GM21528 (cell line): ENCODE measurements at regions not wholly inside any gene's neighbourhood (a gene's known extent, or its start where the extent isn't known, plus 50 kb on each side); places are given as distances from the start of the nearest gene placed in this dataset.
"Not testable (repeated sequence)": the region's sequence is repeated elsewhere in the genome, so short reads cannot be mapped to it uniquely, and the experiment has no call there.

Source experiments
- ATAC-seq: cut with Tn5 transposase; IDR thresholded peaks from one replicate; pipeline ENCODE4 v1.9.1; 2021; ENCODE audit warnings: mild to moderate bottlenecking, moderate library complexity; ENCODE audit not compliant: unreplicated experiment, low FRiP score

DNA sequence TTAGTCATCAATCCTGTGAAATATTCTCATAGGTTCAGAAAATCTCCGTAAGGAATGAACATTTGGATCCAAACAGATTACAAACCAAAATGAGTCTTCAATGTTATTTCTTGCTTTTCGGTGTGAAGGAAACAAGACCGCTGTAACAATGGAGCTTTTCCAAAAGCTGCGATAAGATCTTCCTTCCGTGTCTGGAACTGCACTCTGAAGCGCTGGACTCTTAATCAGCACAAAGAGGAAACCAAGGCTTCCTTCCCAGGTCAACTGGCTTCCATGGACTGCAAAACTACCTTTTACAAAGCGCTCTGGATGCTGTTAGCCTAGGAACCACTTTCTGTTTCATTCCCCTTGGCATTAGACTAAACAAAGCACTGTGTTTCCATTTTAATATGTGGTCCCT is 137.9 kb upstream of the BASP1 start:
- no peak for ATAC-seq

DNA sequence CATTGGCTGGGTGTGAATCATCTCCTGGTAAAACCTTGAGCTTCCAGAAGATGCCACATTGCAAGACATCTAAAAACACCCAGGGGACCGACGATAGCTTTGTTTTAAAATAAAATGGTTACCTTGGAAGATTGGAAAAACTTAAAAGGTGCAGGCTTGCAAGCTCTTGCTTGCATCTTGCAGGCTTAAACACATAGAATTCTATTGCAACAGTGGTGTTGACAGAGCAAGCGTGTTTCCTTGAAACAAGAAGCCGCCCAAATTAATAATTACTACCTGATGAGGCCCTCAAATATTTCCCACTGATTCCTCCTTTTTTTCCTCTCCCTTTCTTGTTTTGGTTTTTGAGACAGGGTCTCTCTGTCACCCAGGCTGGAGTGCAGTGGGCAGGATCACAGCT is 137.1 kb upstream of the BASP1 start:
- ATAC-seq: no peak

DNA sequence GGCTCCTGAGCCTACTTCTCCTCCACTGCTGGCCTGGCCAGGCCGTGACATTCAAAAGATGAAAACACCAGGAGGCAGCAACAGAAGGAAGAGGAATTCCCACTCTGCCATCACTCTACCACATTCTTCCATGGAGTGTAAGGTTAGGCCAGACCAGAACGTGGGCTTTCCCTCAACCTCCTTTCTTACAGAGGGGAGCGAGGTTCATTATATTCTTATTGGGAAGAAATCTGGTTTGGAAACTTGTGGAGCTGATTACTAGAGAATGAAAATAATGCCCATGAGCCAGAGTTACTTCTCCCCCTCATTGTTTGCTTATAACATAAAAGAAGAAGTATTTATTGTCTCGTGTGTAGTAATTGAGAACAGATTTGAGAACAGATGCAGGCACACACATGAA is 136.3 kb upstream of the BASP1 start:
- no peak for ATAC-seq

GRCh38 chr5:17083276-17083675 is 134.2 kb upstream of the BASP1 start:
- ATAC-seq: not testable (repeated sequence)

- no peak for ATAC-seq
Observed at GRCh38 chr5:17087035-17087434, 130.4 kb upstream of the BASP1 start.

DNA sequence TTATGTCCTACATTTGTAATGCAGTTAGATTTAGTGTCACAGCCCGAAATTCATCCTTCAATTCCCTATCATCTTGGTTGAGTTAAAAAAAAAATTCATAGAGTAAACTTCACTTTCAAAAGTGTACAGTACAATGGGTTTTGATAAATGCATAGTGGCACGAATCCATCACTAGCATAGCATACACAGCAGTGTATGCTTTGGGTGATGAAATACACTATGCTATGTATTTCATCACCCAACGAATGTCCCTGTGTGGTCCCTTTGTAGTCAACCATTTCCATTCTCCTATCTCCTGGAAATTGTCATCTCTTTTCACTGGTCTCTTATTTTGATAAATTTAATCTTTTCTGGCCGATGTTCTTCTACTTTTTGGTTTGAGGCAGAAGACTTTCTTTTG is 129.4 kb upstream of the BASP1 start:
- ATAC-seq: no peak

DNA sequence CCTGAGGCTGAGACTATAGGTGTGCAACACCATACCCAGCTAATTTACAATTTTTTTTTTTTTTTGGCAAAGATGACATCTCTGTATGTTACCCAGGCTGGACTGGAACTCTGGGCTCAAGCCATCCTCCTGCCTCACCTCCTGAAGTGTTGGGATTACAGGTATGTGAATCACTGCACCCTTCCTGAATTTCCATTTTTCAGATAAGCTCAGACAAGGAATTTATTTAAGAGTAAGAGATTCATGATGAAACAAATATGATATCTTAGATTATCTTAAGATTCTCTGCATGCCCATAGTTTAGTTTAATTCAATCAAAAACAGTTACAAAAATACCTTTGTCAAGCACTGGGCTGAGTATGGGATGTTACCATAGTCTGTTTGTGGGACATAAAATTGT is 128.4 kb upstream of the BASP1 start:
- ATAC-seq: no peak

DNA sequence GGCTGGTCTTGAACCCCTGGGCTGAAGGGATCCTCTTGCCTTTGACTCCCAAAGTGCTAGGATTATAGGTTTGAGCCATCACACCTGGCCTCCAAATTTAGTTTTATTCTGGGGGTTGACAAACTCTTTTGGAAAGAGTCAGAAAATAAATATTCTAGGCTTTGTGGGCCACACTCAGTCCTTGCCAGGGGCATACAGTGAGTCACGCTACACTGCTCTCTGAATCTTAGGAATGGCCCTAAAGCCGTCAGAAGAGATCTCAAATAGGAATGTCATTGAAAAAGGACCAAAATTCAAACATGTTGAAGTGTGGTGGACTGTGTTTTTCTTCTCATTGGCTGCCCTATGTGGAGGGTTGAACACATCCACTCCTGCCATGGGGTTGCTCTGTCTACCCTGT is 127.7 kb upstream of the BASP1 start:
- ATAC-seq: no peak

GRCh38 chr5:17090839-17091238 is 126.6 kb upstream of the BASP1 start:
- no peak for ATAC-seq

- ATAC-seq: no peak
Observed at GRCh38 chr5:17094830-17095229, 122.6 kb upstream of the BASP1 start.

DNA sequence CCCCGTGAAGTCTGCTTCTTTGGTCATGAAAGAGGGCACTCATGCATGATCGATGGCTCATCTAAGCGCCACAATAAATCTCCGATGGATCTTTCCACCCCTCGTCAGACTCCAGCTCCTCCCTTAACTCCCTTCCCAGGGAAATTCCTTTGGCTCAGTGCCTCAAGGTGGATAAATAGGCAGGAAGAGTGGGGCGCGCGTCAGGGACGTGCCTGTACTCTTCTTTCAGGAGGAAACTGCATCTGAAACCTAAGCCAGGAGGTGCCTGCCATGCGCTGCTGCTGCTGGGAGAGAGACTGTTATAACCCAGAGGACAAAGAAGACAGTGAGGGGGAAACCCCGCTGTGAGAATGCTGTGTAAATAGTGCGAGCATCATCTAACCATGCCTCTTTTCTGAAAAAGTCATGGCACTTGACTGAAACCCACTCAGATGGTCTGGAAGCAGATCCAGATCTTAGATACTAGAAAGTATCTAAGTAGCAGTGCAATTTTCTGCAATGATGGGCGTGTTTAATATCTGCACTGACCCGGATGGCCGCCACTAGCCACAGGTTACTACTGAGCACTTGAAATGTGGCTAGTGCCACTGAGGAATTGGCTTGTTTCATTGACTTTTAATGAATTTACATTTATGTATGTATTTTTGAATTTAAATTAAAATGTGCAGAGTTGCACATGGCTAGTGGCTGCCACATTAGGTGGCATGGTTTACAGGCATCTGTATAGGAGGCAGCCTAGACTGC is 120.3 kb upstream of the BASP1 start:
- ATAC-seq: no peak

GRCh38 chr5:17099946-17100345 is 117.5 kb upstream of the BASP1 start:
- ATAC-seq: no peak

GRCh38 chr5:17103461-17103860 is 114.0 kb upstream of the BASP1 start:
- ATAC-seq: no peak

DNA sequence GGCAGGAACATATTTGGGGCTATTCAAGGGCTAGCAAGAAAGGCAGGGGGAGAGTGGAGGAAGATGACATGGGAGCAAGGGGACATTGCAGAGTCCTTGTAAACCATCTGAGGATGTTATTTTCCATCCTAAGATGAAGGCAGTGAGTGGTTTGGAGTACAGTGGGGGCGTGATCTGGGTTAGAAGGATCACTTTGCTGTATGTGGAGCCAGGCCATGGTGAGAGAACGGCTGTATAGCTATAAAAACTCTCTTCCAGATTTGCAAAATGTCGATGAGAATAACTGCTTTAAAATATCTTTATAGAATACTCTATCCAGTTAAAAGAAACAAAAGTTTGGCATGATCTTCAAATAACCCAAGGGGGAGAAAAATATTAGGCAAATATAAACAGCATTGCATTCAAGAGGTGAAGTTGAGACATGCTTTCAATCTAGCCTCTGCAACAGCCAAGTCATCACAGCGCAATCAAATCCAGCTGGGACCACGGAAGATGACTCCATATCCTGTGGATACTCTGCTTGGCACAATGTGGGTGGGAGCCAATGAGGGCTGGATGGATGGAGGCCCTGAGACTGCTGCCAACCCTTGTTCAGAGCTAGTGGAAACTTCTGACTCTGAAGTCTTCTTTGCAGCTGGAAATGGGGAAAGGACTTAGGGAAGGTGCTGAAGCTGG is 111.5 kb upstream of the BASP1 start:
- no peak for ATAC-seq

GRCh38 chr5:17106521-17106920 is 110.9 kb upstream of the BASP1 start:
- no peak for ATAC-seq

GRCh38 chr5:17112091-17112716 is 105.2 kb upstream of the BASP1 start:
- ATAC-seq: not testable (repeated sequence)

GRCh38 chr5:17113174-17113958 is 104.1 kb upstream of the BASP1 start:
- ATAC-seq: no peak

- no peak for ATAC-seq
Observed at GRCh38 chr5:17114233-17114632, 103.2 kb upstream of the BASP1 start.

DNA sequence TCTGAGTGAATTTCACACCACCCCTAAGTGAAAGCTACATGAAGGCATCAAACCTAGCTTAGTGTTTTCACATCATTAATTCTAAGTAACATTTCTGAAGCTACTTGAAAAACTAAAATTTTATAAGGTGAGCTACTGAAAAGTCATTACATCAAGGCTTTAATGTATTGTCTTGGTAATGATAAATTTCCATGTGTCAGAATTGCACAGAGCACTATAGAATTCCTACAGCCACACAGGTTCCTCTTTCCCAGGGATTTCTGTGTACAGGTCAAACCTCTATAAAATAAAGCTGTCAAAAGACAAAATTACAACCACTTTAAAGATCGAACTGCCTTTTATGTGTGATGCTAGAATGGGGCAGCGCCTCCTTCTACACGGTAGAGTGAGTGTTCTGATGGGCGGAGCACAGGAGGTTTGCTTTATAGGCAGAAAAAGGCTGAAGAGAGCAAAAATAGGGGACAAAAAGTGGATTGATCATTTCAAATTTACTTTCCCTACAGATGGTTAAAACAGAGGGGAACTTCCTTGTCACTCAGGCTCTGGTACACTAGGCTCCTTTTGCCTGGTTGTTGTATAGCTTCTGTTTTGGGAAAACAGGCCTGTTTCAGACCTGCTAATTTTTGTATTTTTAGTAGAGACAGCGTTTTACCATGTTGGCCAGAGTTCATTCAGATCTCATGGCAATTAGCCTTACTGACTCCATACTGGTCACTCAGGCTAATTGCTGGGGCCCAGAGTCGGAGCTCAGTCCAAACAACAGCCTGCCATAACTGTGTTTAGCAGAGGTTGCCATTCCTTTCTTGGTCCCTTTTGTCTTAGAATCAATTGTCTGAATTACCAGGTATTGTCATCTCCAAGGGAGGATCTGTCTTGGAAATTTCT is 102.5 kb upstream of the BASP1 start:
- no peak for ATAC-seq

GRCh38 chr5:17115855-17116254 is 101.6 kb upstream of the BASP1 start:
- ATAC-seq: no peak
